ENCODE measurements at regions not wholly inside any gene's neighbourhood (a gene's known extent, or its start where the extent isn't known, plus 50 kb on each side); places are given as distances from the start of the nearest gene placed in this dataset.

DNA sequence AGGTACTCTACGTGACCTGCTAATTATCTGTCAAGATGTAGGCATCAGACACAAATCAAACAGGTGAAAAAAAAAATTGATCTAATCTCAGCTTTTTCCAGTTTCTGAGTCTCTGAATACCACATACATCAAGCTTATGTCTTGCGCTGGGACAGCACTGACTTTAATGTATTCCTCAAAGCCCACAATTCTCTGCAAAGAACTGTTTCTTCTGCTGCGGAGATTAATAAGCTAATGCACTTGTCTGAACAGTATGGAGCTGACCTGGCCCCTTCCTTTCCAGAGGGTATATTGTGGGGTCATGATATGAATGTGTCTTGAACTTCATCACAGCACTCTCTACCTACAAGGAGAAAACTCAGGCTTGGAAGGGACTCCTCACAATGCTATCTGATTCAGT, 87.8 kb downstream of the FOXB1 start:
- TF ChIP-seq, protein P1, sequence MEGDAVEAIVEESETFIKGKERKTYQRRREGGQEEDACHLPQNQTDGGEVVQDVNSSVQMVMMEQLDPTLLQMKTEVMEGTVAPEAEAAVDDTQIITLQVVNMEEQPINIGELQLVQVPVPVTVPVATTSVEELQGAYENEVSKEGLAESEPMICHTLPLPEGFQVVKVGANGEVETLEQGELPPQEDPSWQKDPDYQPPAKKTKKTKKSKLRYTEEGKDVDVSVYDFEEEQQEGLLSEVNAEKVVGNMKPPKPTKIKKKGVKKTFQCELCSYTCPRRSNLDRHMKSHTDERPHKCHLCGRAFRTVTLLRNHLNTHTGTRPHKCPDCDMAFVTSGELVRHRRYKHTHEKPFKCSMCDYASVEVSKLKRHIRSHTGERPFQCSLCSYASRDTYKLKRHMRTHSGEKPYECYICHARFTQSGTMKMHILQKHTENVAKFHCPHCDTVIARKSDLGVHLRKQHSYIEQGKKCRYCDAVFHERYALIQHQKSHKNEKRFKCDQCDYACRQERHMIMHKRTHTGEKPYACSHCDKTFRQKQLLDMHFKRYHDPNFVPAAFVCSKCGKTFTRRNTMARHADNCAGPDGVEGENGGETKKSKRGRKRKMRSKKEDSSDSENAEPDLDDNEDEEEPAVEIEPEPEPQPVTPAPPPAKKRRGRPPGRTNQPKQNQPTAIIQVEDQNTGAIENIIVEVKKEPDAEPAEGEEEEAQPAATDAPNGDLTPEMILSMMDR (IDR thresholded peaks at IDR 0.05; ENCODE audit: poor library complexity): no peak
- TF ChIP-seq EZH2 (IDR thresholded peaks at IDR 0.05; ENCODE audit: borderline replicate concordance): no peak
- TF ChIP-seq EZH2phosphoT487 (IDR thresholded peaks at IDR 0.05; ENCODE audit: low read depth, severe bottlenecking, unreplicated experiment): no peak

All from hepatocyte (in vitro differentiated cells).